Mesenchymal stem cell (in vitro differentiated cells and primary cell): ENCODE measurements at regions not wholly inside any gene's neighbourhood (a gene's known extent, or its start where the extent isn't known, plus 50 kb on each side); places are given as distances from the start of the nearest gene placed in this dataset.
A peak's percentile ranks its signal among the peaks of the same experiment; 100 is the strongest.

Source experiments
- DNase-seq: peaks from one replicate; pipeline ENCODE4 v3.0.0-alpha.2; 2013
- H2AFZ ChIP-seq: one replicate; pipeline ENCODE4 v1.6.1; 2013; ENCODE audit warnings: low read depth, mild to moderate bottlenecking, control low read depth, inconsistent platforms, low read length, moderate library complexity
- H2AK5ac ChIP-seq: 2 replicates; pipeline ENCODE4 v1.6.1; 2013; ENCODE audit warnings: low read length, moderate library complexity, mild to moderate bottlenecking, inconsistent platforms; ENCODE audit not compliant: severe bottlenecking
- H2BK120ac ChIP-seq: one replicate; pipeline ENCODE4 v1.6.1; 2013; ENCODE audit warnings: low read depth, mild to moderate bottlenecking, inconsistent platforms, low read length, moderate library complexity
- H2BK12ac ChIP-seq, 2 experiments: one replicate each; pipeline ENCODE4 v1.6.1; 2013; ENCODE audit warnings: inconsistent platforms in 2 of 2, low read length in 2 of 2, mild to moderate bottlenecking in 2 of 2, moderate library complexity in 2 of 2, control low read depth in 1 of 2
- H2BK15ac ChIP-seq: one replicate; pipeline ENCODE4 v1.6.1; 2013; ENCODE audit warnings: mild to moderate bottlenecking, low read depth, inconsistent platforms; ENCODE audit not compliant: poor library complexity, severe bottlenecking
- H2BK5ac ChIP-seq: 2 replicates; pipeline ENCODE4 v1.6.1; 2013; ENCODE audit warnings: low read depth, mild to moderate bottlenecking, low read length, control low read depth, inconsistent platforms; ENCODE audit not compliant: poor library complexity, severe bottlenecking
- H3K14ac ChIP-seq, 2 experiments: one replicate each; pipeline ENCODE4 v1.6.1; 2013; ENCODE audit warnings: inconsistent platforms in 2 of 2, low read length in 2 of 2, control low read depth in 1 of 2, mild to moderate bottlenecking in 1 of 2, moderate library complexity in 1 of 2
- H3K18ac ChIP-seq, 2 experiments: one replicate each; pipeline ENCODE4 v1.6.1; 2013; ENCODE audit warnings: inconsistent platforms in 2 of 2, low read length in 2 of 2, control low read depth in 1 of 2, low read depth in 1 of 2, mild to moderate bottlenecking in 1 of 2
- H3K23ac ChIP-seq, 2 experiments: one replicate each; pipeline ENCODE4 v1.6.1; 2013; ENCODE audit warnings: inconsistent platforms in 2 of 2, low read length in 2 of 2, mild to moderate bottlenecking in 2 of 2, moderate library complexity in 2 of 2, control low read depth in 1 of 2
- H3K27ac ChIP-seq: 2 replicates; pipeline ENCODE4 v1.5.1; 2013; ENCODE audit warnings: mild to moderate bottlenecking, moderate library complexity, low read length, control low read depth, inconsistent platforms; ENCODE audit not compliant: poor library complexity, severe bottlenecking
- H3K27me3 ChIP-seq, 2 experiments: 2 replicates each; pipeline versions ENCODE4 v1.6.1 to v1.7.0; 2013; ENCODE audit warnings: low read length in 2 of 2, mild to moderate bottlenecking in 2 of 2, moderate library complexity in 2 of 2, control low read depth in 1 of 2, inconsistent platforms in 1 of 2; ENCODE audit not compliant: control insufficient read depth in 1 of 2, insufficient read depth in 1 of 2
- H3K36me3 ChIP-seq, 2 experiments: 2 replicates each; pipeline versions ENCODE4 v1.6.1 to v1.7.0; 2013; ENCODE audit warnings: low read length in 2 of 2, control low read depth in 1 of 2, inconsistent platforms in 1 of 2, low read depth in 1 of 2, mild to moderate bottlenecking in 1 of 2; ENCODE audit not compliant: insufficient read depth in 2 of 2, control insufficient read depth in 1 of 2
- H3K4ac ChIP-seq, 2 experiments: one replicate each; pipeline ENCODE4 v1.6.1; 2013; ENCODE audit warnings: inconsistent platforms in 2 of 2, low read length in 2 of 2, mild to moderate bottlenecking in 2 of 2, moderate library complexity in 2 of 2, control low read depth in 1 of 2, low read depth in 1 of 2
- H3K4me1 ChIP-seq: 2 replicates; pipeline ENCODE4 v1.6.1; 2013; ENCODE audit warnings: low read depth, low read length, control low read depth; ENCODE audit not compliant: control insufficient read depth, insufficient read depth
- H3K4me2 ChIP-seq: 2 replicates; pipeline ENCODE4 v1.6.1; 2013; ENCODE audit warnings: low read length, mild to moderate bottlenecking, inconsistent platforms; ENCODE audit not compliant: poor library complexity, severe bottlenecking
- H3K4me3 ChIP-seq, 2 experiments: 2 replicates each; pipeline versions ENCODE4 v1.5.1 to v1.7.0; 2013; ENCODE audit warnings: low read length in 2 of 2, mild to moderate bottlenecking in 2 of 2, control low read depth in 1 of 2, low read depth in 1 of 2; ENCODE audit not compliant: insufficient read depth in 1 of 2
- H3K79me1 ChIP-seq: replicated peaks from 2 replicates; pipeline ENCODE4 v1.6.1; 2013; ENCODE audit warnings: mild to moderate bottlenecking, control low read depth, low read length, inconsistent platforms; ENCODE audit not compliant: poor library complexity, severe bottlenecking
- H3K9ac ChIP-seq: 2 replicates; pipeline ENCODE4 v1.7.0; 2013; ENCODE audit warnings: mild to moderate bottlenecking, low read length, moderate library complexity
- H3K9me3 ChIP-seq: 2 replicates; pipeline ENCODE4 v1.7.0; 2013; ENCODE audit warnings: mild to moderate bottlenecking, low read length; ENCODE audit not compliant: control insufficient read depth
- H4K8ac ChIP-seq: one replicate; pipeline ENCODE4 v1.6.1; 2013; ENCODE audit warnings: inconsistent platforms, mild to moderate bottlenecking, low read length, moderate library complexity
- H4K91ac ChIP-seq: one replicate; pipeline ENCODE4 v1.6.1; 2013; ENCODE audit warnings: mild to moderate bottlenecking, low read length, inconsistent platforms
- WGBS: methylation state at CpG from one replicate; pipeline ENCODE4 v1.1.7; 2013; ENCODE audit warnings: mixed read lengths; 5-methylcytosine and 5-hydroxymethylcytosine counted together

- Histone ChIP-seq H3K79me1 (no peaks in the 10 kb centered on the region), H3K4ac (no peak overlapping the region), H4K8ac (no peak overlapping the region), H2BK15ac (no peak overlapping the region), H3K9me3 (no peaks in the 10 kb centered on the region), H2AK5ac (no peak overlapping the region), H3K27ac (no peak overlapping the region), H3K4me2 (no peak overlapping the region), H3K23ac (no peak overlapping the region), H2AFZ (no peak overlapping the region), H3K4me1 (no peaks in the 10 kb centered on the region), H2BK5ac (no peak overlapping the region), H3K4me3 (no peak overlapping the region), H2BK120ac (no peak overlapping the region), H3K36me3 (no peaks in the 10 kb centered on the region), H2BK12ac (no peak overlapping the region), H3K27me3 (no peaks in the 10 kb centered on the region), H4K91ac (no peak overlapping the region), H3K9ac (no peak overlapping the region), H3K14ac (no peak overlapping the region), H3K18ac (no peak overlapping the region)
- DNase-seq: no peak
- 86% methylated on average over 3 of the region's 4 CpGs for WGBS
Measured at GRCh38 chr14:48944809-48945208, 641.4 kb downstream of the RPS29 start.

GRCh38 chr14:48943913-48944312 lies 642.3 kb downstream of the RPS29 start:
- 86% methylated on average over 4 of the region's 4 CpGs for WGBS

GRCh38 chr14:48937541-48938195 lies 648.5 kb downstream of the RPS29 start:
- no peaks in the 10 kb centered on the region for H3K36me3 ChIP-seq
- no peak overlapping the region for H3K9ac ChIP-seq
- H2BK12ac ChIP-seq: no peak overlapping the region
- H2AK5ac ChIP-seq: no peak overlapping the region
- no peak overlapping the region for H3K4me2 ChIP-seq
- no peak overlapping the region for H3K4ac ChIP-seq
- no peak overlapping the region for H3K18ac ChIP-seq
- H4K91ac ChIP-seq: no peak overlapping the region
- 24% methylated on average over 8 of the region's 10 CpGs for WGBS
- no peak overlapping the region for H3K23ac ChIP-seq
- H3K27ac ChIP-seq: no peak overlapping the region
- H2BK120ac ChIP-seq: no peak overlapping the region
- H2AFZ ChIP-seq: no peak overlapping the region
- H2BK15ac ChIP-seq: no peak overlapping the region
- no peaks in the 10 kb centered on the region for H3K27me3 ChIP-seq
- peak overlapping the region in 1 of 2 experiments; percentile 3 for H3K4me3 ChIP-seq
- no peak overlapping the region for H4K8ac ChIP-seq
- H3K14ac ChIP-seq: no peak overlapping the region
- no peaks in the 10 kb centered on the region for H3K9me3 ChIP-seq
- no peaks in the 10 kb centered on the region for H3K4me1 ChIP-seq
- no peak overlapping the region for H2BK5ac ChIP-seq
- peak; percentile 63 for DNase-seq
- H3K79me1 ChIP-seq: no peaks in the 10 kb centered on the region

More at GRCh38 chr14:48943913-48944312, 642.3 kb downstream of the RPS29 start:
- no peak overlapping the region for H3K4ac ChIP-seq
- H3K9ac ChIP-seq: no peak overlapping the region
- no peaks in the 10 kb centered on the region for H3K4me1 ChIP-seq
- H2AK5ac ChIP-seq: no peak overlapping the region
- no peaks in the 10 kb centered on the region for H3K79me1 ChIP-seq
- no peak overlapping the region for H2BK5ac ChIP-seq
- no peaks in the 10 kb centered on the region for H3K27me3 ChIP-seq
- no peak overlapping the region for H3K4me3 ChIP-seq
- H3K27ac ChIP-seq: no peak overlapping the region
- DNase-seq: no peak
- H3K18ac ChIP-seq: no peak overlapping the region
- no peak overlapping the region for H2BK15ac ChIP-seq
- no peak overlapping the region for H3K4me2 ChIP-seq
- H3K14ac ChIP-seq: no peak overlapping the region
- H2BK12ac ChIP-seq: no peak overlapping the region
- no peak overlapping the region for H3K23ac ChIP-seq
- H2BK120ac ChIP-seq: no peak overlapping the region
- no peak overlapping the region for H4K91ac ChIP-seq
- H4K8ac ChIP-seq: no peak overlapping the region
- no peaks in the 10 kb centered on the region for H3K9me3 ChIP-seq
- H3K36me3 ChIP-seq: no peaks in the 10 kb centered on the region
- H2AFZ ChIP-seq: no peak overlapping the region

DNA sequence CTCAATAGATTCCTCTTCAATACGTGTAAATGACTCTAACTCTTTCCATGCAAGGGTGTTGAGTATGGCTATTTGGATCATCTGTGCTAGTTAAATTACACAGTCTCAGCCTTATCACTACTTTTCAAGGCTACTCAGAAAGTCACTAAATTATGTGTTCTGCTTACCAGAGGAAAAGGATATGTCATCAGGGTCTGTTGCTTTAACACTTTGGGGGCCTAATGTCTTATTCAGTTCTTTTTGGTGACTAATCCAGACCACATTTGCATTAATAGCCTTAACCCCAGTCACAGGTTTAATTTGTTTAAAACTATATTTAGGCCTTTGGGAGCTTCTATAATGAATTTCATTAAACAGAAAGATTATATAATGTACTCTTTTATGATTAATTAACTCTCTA lies 649.3 kb downstream of the RPS29 start:
- Histone ChIP-seq H4K91ac (no peak overlapping the region), H3K9ac (peak overlapping the region; percentile 10), H3K79me1 (no peaks in the 10 kb centered on the region), H3K23ac (no peak overlapping the region), H3K4me3 (no peak overlapping the region), H4K8ac (no peak overlapping the region), H2BK5ac (no peak overlapping the region), H3K36me3 (no peaks in the 10 kb centered on the region), H2BK12ac (no peak overlapping the region), H3K14ac (no peak overlapping the region), H2BK120ac (no peak overlapping the region), H3K27me3 (no peaks in the 10 kb centered on the region), H2AK5ac (no peak overlapping the region), H2AFZ (no peak overlapping the region), H3K4ac (no peak overlapping the region), H3K4me1 (no peaks in the 10 kb centered on the region), H3K9me3 (no peaks in the 10 kb centered on the region), H3K4me2 (no peak overlapping the region), H2BK15ac (no peak overlapping the region), H3K18ac (no peak overlapping the region), H3K27ac (no peak overlapping the region)
- DNase-seq: peak; percentile 31
- WGBS: no CpG with 5 or more reads among the region's 1 CpG
